Testis (tissue), 2 donors: ENCODE measurements at regions not wholly inside any gene's neighbourhood (a gene's known extent, or its start where the extent isn't known, plus 50 kb on each side); places are given as distances from the start of the nearest gene placed in this dataset.

ENCODE experiments used
- CTCF ChIP-seq, 3 experiments: fragments of 450-650 bp in 2 of 3; fragments of 200-600 bp in 1 of 3; sonication (generic) in 1 of 3; IDR thresholded peaks; one replicate each; pipeline ENCODE4 v1.5.1; 2016 to 2019; ENCODE audit warnings: antibody characterized with exemption in 3 of 3, mild to moderate bottlenecking in 2 of 3, moderate library complexity in 1 of 3
- POLR2A ChIP-seq: fragments of 450-650 bp; IDR thresholded peaks from one replicate; pipeline ENCODE4 v1.6.1; 2017; ENCODE audit warnings: antibody characterized with exemption, mild to moderate bottlenecking, moderate library complexity

DNA sequence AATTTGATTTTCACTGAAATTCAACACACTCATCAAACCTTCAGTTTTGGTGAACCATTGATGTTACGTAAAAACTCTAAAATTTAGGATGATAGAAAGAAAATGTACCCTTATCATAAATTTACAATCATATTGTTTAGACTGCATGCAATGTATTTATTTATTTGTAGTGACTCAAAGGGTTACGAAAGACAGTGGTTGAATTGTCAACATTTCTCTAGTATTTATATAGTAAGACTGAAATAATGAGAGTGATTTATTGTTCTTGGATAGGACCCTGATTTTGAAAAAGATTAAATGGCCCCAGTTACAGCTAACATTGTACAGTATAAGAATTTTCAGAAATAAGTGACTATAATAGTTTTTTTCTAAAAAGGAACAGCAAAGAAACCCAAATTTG lies 591.5 kb downstream of the RFPL4B start:
- TF ChIP-seq POLR2A (no peak), CTCF (IDR thresholded peaks at IDR 0.05) (no peak)
